ENCODE measurements at regions not wholly inside any gene's neighbourhood (a gene's known extent, or its start where the extent isn't known, plus 50 kb on each side); places are given as distances from the start of the nearest gene placed in this dataset.

DNA sequence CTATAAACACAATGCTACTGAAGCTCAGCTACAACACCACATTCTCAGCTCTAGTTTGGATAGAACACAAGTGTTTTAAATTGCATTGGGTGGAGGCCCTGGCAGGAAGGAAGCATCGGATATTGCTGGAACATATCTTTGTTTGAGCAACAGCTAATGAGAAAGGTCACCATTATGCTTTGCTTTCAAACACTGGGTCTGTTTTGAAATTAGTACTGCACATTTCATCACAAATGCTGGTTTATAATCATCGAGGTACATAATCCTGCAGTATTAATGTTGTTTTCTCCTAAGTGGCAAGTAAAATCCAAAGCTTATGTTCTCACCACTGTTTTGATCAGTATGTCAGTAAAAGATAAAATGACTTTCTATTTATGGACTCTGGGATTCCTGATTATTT lies 61.5 kb upstream of the ARHGAP29 start (continued):
- TF ChIP-seq SP5 (CRISPR knock-in tag; IDR thresholded peaks at IDR 0.05; ENCODE audit: borderline replicate concordance, low read depth) (peak; percentile 24; the same call in 1 of the 2 replicates), JUN (CRISPR knock-in tag; IDR thresholded peaks at IDR 0.05) (no peak), HMGA1 (CRISPR knock-in tag; conservative IDR thresholded peaks at IDR 0.05) (no peak), FOXK2 (IDR thresholded peaks at IDR 0.05) (no peak), HNRNPK (IDR thresholded peaks at IDR 0.05; ENCODE audit: low read depth, low read length, poor library complexity, severe bottlenecking) (no peak), ATF1 (CRISPR knock-in tag; IDR thresholded peaks at IDR 0.05) (no peak), HNF4A (CRISPR knock-in tag; IDR thresholded peaks at IDR 0.05) (0 out of 2 replicates have a peak, but pooled peaks have one; percentile 36), ZKSCAN8 (CRISPR knock-in tag; IDR thresholded peaks at IDR 0.05; ENCODE audit: borderline replicate concordance) (no peak), ZNF431 (CRISPR knock-in tag; IDR thresholded peaks at IDR 0.05; ENCODE audit: borderline replicate concordance, low read depth) (no peak), ZNF878 (CRISPR knock-in tag; IDR thresholded peaks at IDR 0.05) (no peak)
- TF ChIP-seq, protein P1, sequence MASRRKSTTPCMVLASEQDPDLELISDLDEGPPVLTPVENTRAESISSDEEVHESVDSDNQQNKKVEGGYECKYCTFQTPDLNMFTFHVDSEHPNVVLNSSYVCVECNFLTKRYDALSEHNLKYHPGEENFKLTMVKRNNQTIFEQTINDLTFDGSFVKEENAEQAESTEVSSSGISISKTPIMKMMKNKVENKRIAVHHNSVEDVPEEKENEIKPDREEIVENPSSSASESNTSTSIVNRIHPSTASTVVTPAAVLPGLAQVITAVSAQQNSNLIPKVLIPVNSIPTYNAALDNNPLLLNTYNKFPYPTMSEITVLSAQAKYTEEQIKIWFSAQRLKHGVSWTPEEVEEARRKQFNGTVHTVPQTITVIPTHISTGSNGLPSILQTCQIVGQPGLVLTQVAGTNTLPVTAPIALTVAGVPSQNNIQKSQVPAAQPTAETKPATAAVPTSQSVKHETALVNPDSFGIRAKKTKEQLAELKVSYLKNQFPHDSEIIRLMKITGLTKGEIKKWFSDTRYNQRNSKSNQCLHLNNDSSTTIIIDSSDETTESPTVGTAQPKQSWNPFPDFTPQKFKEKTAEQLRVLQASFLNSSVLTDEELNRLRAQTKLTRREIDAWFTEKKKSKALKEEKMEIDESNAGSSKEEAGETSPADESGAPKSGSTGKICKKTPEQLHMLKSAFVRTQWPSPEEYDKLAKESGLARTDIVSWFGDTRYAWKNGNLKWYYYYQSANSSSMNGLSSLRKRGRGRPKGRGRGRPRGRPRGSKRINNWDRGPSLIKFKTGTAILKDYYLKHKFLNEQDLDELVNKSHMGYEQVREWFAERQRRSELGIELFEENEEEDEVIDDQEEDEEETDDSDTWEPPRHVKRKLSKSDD (CRISPR knock-in tag; IDR thresholded peaks at IDR 0.05; ENCODE audit: low read depth) = no peak
- TF ChIP-seq, protein P2, sequence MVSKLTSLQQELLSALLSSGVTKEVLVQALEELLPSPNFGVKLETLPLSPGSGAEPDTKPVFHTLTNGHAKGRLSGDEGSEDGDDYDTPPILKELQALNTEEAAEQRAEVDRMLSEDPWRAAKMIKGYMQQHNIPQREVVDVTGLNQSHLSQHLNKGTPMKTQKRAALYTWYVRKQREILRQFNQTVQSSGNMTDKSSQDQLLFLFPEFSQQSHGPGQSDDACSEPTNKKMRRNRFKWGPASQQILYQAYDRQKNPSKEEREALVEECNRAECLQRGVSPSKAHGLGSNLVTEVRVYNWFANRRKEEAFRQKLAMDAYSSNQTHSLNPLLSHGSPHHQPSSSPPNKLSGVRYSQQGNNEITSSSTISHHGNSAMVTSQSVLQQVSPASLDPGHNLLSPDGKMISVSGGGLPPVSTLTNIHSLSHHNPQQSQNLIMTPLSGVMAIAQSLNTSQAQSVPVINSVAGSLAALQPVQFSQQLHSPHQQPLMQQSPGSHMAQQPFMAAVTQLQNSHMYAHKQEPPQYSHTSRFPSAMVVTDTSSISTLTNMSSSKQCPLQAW (CRISPR knock-in tag; IDR thresholded peaks at IDR 0.05) = no peak
- TF ChIP-seq, protein P3, sequence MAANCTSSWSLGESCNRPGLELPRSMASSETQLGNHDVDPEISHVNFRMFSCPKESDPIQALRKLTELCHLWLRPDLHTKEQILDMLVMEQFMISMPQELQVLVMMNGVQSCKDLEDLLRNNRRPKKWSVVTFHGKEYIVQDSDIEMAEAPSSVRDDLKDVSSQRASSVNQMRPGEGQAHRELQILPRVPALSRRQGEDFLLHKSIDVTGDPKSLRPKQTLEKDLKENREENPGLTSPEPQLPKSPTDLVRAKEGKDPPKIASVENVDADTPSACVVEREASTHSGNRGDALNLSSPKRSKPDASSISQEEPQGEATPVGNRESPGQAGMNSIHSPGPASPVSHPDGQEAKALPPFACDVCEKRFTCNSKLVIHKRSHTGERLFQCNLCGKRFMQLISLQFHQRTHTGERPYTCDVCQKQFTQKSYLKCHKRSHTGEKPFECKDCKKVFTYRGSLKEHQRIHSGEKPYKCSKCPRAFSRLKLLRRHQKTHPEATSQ (CRISPR knock-in tag; IDR thresholded peaks at IDR 0.05; ENCODE audit: borderline replicate concordance) = no peak
- TF ChIP-seq, protein P4, sequence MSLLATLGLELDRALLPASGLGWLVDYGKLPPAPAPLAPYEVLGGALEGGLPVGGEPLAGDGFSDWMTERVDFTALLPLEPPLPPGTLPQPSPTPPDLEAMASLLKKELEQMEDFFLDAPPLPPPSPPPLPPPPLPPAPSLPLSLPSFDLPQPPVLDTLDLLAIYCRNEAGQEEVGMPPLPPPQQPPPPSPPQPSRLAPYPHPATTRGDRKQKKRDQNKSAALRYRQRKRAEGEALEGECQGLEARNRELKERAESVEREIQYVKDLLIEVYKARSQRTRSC (CRISPR knock-in tag; IDR thresholded peaks at IDR 0.05; ENCODE audit: low read depth) = no peak
- TF ChIP-seq, protein P5, sequence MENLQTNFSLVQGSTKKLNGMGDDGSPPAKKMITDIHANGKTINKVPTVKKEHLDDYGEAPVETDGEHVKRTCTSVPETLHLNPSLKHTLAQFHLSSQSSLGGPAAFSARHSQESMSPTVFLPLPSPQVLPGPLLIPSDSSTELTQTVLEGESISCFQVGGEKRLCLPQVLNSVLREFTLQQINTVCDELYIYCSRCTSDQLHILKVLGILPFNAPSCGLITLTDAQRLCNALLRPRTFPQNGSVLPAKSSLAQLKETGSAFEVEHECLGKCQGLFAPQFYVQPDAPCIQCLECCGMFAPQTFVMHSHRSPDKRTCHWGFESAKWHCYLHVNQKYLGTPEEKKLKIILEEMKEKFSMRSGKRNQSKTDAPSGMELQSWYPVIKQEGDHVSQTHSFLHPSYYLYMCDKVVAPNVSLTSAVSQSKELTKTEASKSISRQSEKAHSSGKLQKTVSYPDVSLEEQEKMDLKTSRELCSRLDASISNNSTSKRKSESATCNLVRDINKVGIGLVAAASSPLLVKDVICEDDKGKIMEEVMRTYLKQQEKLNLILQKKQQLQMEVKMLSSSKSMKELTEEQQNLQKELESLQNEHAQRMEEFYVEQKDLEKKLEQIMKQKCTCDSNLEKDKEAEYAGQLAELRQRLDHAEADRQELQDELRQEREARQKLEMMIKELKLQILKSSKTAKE (CRISPR knock-in tag; IDR thresholded peaks at IDR 0.05; ENCODE audit: borderline replicate concordance) = no peak
- TF ChIP-seq, protein P6, sequence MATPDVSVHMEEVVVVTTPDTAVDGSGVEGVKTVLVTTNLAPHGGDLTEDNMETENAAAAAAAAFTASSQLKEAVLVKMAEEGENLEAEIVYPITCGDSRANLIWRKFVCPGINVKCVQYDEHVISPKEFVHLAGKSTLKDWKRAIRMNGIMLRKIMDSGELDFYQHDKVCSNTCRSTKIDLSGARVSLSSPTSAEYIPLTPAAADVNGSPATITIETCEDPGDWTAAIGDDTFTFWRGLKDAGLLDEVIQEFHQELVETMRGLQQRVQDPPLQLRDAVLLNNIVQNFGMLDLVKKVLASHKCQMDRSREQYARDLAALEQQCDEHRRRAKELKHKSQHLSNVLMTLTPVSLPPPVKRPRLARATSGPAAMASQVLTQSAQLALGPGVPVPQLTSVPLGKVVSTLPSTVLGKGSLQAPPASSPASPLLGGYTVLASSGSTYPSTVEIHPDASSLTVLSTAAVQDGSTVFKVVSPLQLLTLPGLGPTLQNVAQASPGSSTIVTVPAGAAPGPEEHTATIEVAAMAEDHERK (CRISPR knock-in tag; IDR thresholded peaks at IDR 0.05; ENCODE audit: low read depth) = no peak
- TF ChIP-seq, protein P7, sequence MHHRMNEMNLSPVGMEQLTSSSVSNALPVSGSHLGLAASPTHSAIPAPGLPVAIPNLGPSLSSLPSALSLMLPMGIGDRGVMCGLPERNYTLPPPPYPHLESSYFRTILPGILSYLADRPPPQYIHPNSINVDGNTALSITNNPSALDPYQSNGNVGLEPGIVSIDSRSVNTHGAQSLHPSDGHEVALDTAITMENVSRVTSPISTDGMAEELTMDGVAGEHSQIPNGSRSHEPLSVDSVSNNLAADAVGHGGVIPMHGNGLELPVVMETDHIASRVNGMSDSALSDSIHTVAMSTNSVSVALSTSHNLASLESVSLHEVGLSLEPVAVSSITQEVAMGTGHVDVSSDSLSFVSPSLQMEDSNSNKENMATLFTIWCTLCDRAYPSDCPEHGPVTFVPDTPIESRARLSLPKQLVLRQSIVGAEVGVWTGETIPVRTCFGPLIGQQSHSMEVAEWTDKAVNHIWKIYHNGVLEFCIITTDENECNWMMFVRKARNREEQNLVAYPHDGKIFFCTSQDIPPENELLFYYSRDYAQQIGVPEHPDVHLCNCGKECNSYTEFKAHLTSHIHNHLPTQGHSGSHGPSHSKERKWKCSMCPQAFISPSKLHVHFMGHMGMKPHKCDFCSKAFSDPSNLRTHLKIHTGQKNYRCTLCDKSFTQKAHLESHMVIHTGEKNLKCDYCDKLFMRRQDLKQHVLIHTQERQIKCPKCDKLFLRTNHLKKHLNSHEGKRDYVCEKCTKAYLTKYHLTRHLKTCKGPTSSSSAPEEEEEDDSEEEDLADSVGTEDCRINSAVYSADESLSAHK (CRISPR knock-in tag; IDR thresholded peaks at IDR 0.05; ENCODE audit: borderline replicate concordance) = no peak

Data from HepG2 (cell line).